ENCODE measurements at regions not wholly inside any gene's neighbourhood (a gene's known extent, or its start where the extent isn't known, plus 50 kb on each side); places are given as distances from the start of the nearest gene placed in this dataset.

- TF ChIP-seq POLR2A (IDR thresholded peaks at IDR 0.05) = no peak
- TF ChIP-seq, protein P1, sequence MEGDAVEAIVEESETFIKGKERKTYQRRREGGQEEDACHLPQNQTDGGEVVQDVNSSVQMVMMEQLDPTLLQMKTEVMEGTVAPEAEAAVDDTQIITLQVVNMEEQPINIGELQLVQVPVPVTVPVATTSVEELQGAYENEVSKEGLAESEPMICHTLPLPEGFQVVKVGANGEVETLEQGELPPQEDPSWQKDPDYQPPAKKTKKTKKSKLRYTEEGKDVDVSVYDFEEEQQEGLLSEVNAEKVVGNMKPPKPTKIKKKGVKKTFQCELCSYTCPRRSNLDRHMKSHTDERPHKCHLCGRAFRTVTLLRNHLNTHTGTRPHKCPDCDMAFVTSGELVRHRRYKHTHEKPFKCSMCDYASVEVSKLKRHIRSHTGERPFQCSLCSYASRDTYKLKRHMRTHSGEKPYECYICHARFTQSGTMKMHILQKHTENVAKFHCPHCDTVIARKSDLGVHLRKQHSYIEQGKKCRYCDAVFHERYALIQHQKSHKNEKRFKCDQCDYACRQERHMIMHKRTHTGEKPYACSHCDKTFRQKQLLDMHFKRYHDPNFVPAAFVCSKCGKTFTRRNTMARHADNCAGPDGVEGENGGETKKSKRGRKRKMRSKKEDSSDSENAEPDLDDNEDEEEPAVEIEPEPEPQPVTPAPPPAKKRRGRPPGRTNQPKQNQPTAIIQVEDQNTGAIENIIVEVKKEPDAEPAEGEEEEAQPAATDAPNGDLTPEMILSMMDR (IDR thresholded peaks at IDR 0.05) = no peak
These were observed 81.8 kb downstream of the MINAR1 start for GRCh38 chr15:79513940-79514339.

Data from upper lobe of left lung (tissue), 4 donors.